NCI-H2227 treated with DMSO at 0.1 percent for 48 hours (cell line): ENCODE measurements at regions not wholly inside any gene's neighbourhood (a gene's known extent, or its start where the extent isn't known, plus 50 kb on each side); places are given as distances from the start of the nearest gene placed in this dataset.
"Not testable (repeated sequence)": the region's sequence is repeated elsewhere in the genome, so short reads cannot be mapped to it uniquely, and the experiment has no call there.

Experiments used
- DNase-seq: peaks from one replicate; lab custom pipeline; 2025; lab: John Stamatoyannopoulos, UW

DNA sequence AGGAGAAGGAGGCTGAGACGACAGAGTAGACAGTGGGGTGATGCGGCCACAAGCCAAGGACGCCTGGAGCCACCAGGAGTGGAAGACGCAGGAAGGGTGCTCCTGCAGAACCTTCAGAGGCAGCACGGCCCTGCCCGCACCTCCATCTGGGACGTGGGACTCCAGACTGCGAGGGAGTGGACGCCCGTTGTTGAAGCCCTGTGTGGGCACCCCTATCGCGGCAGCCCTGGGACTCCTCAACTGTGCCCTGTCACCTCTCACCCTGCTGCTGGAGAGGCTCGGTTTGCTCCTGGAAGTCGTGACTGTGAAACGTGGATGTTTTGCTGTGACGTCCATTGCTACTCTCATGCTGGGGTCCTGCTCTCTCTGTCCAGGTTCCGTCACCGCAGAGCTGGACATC, 100.6 kb upstream of the LRPAP1 start:
- DNase-seq = not testable (repeated sequence)

DNA sequence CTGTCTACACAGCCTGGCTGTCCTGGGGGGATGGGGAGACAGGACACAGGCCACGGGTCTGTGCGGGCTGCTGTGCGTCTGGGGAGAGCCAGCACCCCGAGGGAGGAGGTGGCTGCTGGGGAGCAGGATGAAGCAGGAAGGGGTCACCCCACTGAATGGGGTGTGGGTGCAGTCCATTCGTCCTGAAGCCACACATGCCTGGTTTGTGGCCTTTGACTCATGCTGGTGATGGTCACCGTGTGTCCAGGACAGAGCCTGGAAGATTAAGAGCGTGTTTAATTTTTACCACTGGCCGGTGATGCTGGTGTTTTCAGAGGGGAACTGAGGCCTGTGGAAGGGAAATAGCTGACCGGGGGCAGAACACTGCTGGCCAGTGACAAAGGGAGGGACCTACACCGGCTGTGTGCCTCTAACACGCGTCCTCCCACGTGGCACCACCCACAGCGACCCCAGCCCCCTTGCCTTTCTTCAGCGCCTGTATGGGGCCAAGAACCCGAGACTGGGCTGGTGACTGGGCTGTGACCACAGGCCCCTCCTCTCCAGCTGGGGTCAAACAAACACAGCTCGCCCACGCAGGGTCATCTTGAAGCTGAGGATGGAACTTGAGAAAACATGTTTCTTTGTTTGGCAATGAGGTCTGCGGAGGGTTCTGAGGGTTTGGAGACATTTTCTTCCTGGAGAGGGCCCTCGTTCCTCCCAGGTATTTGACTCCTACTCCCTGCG, 99.5 kb upstream of the LRPAP1 start:
- DNase-seq = not testable (repeated sequence)

DNA sequence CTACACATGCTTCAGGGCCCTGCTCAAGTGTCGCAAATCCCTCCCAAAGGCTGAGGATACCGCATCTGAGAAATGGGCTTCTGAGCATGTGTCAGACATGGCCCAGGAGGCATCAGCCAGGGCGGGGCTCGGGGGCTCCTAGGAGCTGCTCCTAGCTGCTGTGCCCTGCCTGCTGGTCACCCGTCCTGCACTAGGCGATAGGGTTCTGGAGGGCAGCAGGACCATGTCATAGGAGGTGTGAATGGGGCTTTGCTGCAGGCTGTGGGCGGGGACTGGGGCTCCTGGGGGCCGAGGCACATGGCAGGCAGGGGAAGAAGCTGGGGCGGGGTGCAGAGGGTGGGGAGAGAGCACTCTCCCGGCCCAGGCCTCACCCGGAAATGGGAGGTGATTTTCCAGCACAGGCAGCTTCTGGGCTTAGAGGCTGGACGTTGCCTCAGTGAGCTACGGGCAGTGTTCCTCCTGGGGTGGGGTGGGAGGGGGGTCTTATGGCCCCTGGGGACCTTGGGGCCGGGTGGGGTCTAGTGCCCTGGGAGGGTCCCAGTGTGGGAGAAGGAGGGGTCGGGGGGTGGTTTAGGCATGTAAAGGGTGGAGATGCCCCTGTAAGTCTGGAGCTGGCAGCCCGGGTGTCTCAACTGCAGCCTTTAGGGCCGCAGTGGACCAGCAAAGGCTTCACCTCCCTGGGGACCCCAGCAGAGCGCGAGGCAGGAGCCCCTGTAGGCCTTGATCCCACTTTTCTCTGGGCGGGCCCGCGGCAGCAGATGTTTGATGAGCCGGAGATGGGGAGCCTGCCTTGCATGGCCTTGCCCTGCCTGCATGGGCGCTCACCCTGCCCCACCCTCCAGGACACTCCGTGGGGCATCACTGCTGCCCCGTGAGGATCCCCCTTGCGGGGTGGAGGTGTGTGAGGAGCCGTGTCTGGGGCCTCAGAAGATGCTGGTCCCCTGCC, 98.6 kb upstream of the LRPAP1 start:
- no peak for DNase-seq

DNA sequence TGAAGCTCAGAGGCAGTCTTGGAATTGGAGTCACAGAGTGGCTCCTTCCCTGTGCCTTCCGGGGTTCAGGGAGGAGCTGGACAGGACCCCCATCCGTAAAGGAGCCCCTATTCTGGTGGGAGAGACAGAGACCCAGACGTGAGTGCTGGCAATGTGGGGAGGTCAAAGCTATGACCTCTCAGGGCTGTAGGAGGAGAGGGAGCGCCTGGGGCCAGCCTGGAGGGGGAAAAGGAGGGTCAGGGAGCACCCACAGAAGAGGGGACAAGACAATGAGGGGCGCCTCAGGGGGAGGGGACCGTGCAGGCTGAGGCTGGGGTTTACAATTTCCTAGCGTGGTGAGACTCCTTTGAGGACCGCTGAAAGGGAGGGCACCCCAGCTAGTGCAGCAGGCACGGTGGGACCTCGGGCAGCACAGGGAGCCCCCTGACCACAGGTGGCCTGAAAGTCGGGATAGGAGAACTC, 97.9 kb upstream of the LRPAP1 start:
- DNase-seq = no peak

DNA sequence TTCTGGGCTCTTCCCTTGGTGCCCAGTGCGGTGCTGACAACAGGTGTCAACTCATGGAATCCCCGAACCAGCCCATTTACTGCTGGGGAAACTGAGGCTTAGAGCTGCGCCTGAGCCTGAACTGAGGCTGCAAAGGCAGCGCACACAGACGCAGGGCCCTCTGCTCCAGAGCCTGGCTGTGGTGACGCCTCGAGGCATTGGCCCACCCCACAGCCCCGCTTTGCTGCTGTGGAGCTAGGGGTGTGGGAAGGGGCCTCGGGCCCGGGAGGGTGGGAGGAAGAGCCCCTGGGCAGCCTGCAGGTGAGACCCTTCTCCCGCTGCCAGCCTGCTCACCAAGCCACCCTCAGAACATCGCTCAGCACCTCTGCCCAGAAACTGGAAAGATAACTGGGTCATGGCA, 97.4 kb upstream of the LRPAP1 start:
- no peak for DNase-seq

DNA sequence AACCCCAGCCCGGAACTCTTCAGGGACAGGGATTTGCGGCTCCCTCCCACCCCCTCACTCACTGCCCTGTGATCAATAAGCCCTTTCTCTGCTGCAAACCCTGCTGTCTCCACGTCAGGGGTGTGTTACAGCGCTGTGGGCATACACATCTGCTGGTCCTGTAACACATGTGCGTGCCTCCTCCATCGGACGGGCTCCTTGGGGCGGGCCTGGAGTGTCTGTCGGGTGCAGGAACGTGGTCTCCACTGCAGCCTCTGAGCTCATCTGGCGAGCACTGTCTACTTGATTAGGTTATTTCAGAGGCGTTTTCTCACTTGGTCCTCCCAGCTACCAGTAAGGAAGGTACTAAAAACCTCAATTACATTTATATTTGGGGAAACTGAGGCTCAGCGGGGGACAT, 97.0 kb upstream of the LRPAP1 start:
- DNase-seq = not testable (repeated sequence)

DNA sequence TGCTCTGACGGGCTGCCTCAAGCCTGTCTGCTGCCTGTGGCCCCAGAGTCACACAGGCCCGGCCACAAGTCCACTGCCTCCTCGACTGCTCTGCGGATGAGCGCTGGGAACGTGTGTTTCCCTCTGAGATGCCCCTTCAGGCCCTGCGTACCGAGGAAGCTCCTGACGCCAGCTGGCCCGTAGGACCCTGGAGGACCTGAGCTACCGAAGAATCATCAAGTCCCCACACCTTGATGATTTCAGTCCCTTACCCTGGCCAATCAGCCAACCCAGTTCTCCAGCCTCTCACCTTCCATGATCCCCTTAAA, 96.6 kb upstream of the LRPAP1 start:
- no peak for DNase-seq

DNA sequence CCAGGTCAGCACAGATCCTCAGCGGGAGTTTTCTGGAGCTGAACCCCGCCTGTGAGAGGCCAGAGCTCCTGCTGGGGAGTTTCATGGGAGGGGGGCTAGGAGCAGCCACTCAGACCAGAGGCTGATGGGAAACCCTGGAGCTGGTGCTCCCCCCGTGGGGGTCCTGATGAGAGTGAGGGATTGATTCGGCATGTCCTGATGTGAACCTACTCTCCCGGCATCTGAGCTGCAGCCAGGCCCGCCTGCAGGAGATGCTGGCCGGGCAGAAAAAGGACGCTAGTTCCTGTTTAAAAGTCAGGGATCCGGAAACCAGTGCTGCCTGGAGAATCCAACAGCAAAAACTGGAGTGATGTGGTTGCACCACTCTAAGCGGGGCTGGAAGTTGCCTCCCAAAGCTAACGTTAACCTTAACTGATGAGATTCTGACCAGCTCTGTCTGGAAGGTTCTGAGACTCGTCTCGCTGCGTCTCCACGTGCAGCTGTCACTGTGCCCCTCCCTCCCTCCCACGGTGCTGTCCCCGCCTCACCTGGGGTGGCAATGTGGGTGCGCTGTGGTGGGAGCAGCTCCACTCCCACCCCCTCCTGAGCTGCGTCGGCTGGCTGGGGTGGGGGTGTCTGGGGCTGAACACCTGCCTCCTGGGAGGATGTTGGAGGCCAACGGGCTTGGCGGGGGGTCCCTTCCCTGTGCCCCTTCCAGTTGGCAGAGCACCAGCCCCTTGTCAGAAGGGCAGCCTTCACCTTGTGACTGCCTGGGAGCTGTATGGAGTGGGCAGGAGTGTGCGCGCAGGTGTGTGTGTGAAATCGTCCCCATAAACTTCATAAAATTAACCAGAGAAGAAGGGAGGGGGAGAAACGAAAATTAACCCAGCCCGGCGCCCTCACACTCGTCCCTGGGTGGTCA, 96.0 kb upstream of the LRPAP1 start:
- DNase-seq = not testable (repeated sequence)

DNA sequence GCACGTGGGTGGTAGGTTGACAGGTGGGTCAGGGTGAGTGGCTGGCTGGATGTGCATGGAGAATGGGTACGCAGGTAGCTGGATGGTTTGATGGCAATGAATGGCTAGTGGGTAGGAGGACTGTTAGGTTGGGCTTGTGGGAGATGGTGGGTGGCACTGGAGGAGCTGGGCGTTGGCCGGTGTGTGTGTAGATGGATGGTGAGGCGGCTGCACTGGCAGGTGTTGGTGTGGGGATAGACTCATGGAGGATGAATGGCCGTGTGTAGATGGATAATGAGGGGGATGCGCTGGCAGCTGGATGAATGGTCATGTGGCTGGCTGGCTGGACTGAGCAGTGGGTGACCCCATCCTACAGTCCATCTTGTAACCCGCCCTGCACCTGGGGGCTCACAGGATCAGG, 95.2 kb upstream of the LRPAP1 start:
- DNase-seq = not testable (repeated sequence)

DNA sequence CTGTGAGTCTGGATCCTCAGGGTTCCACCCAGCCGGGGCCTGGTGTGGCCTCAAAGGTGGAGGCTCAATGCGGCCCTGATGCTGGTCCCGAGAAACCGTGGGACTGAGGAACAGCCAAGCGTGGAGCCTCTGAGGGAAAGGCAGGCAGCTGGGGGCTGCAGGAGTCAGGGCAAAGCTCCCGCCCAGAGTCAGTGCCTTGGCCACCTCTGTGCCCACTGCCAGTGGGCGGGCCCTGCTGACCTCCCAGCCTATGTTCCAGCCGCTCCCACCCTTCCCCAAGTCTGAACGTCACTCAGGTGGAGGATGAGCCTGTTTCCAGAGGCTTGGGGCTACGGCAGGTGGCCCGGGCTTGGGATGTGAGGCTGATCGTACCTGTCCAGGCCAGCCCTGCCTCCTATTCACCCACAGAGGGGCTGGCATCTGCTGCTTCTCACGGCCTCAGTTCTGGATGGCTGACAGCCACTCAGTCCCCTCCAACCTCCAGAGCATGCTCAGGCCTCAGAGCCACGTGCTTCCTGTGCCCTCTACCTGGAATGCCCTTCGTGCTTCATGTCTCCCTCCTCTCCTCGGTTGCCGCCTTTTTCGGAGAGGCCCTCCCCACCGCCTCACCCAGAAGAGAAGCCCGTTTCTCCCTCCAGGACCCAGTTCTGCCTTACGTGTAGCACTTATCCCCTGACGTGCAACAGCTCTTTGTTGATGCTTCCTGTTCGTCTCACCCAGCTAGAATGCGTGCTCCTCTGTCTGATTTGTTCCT, 94.1 kb upstream of the LRPAP1 start:
- not testable (repeated sequence) for DNase-seq

DNA sequence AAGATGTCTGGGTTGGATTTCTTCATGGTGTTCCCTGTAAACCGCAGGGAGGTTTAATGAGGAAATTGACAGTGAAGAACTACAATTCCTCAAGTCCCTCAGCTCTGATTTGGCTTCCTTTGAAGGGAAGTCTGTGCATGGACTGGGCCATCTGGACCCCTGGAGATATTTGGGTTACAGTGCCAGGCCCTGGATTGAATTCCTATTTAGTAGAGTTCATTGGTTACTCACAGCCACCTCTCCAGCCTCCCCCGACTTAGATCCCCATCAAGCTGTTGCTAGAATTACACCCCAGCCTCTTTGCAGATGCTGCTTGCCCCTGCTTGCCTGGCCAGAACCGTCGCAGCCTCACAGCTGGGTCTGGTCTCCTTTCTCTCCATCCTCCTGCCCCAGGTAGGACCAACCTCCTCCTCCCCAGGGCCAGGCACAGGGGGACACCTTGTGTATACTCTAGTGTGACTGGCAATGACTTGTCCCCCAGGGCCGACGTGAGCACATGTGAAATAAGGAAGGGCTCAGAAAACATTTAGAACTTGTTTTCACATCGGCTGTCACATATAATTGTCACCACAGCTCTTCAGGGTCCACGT, 93.2 kb upstream of the LRPAP1 start:
- DNase-seq = not testable (repeated sequence)

DNA sequence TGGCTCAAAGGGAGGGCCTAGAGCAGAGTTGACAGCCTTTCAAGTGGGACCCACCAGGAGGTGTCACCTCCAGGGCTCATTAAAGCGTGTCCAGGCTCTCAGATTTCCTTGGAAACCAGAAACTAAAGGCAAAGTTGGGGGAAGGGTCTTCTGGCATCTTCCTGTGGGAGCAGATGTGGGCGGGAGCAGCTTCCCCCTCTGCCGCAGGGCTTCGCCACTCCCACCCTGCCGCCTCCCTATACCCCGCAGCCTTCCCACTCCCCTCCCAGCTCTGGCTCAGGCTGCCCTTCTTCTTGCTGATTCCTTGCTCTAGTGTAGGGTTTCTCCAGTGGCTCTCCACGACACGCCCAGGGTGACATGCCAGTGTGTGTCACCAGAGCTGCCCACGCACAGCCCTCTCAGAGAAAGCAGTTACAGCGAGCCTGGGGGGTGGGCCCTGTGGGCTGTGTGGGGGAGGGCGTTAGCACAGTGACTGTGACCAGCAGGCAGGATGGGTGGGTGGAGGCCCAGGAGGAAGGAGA, 91.6 kb upstream of the LRPAP1 start:
- not testable (repeated sequence) for DNase-seq

DNA sequence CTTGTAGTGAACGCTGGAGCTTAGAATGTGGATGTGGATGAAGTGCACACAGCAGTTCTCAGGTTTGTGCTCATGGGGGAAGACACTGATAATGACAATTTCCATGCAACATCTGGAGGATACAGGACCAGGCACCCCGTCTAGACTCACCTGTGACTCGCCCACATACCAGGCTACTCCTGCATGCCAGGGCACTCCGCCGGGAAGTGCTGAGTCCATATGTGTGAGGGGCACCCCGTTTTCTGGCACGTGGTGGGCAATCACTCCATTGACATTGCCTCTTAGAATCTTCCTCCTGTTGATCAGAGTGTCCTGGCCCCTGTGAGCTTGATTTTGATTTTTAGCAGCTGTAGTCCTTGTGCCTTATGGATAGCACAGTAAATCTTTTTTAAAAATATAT, 90.9 kb upstream of the LRPAP1 start:
- no peak for DNase-seq

DNA sequence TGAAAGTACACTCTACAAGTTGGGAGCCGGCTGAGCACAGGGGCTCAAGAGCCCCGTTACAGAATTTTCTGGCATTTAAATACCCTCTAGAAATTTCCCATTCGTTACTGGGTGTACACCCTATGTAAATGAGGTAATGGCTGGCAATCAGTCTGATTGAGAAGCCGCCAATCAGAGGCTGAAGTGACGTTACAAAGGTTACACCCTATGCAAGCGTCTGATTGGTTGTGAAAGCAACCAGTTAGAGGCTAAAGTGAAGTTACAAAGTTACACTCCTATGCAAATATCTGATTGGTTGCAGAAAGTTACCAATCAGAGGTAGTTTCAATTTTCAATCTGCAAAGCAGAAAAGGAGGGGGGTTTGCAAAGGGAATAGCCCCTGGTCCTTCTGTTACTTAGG, 88.1 kb upstream of the LRPAP1 start:
- not testable (repeated sequence) for DNase-seq

DNA sequence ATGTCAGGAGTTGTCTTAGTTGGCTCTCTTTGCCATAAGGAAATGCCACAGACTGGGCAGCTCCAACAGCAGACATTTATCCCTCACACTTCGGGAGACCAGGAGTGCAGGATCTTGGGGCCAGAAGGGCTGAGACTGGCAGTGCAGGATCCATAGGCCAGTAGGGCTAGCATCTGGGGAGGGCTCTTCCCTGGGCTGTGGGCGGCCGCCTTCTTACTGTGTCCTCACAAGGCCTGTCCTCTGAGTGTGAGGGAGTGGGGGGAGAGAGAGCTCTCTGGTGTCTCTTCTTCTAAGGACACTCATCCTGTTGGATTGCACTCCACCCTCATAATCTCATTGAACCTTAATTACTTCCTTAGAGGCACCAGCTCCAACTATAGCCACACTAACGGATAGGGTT, 87.5 kb upstream of the LRPAP1 start:
- not testable (repeated sequence) for DNase-seq

DNA sequence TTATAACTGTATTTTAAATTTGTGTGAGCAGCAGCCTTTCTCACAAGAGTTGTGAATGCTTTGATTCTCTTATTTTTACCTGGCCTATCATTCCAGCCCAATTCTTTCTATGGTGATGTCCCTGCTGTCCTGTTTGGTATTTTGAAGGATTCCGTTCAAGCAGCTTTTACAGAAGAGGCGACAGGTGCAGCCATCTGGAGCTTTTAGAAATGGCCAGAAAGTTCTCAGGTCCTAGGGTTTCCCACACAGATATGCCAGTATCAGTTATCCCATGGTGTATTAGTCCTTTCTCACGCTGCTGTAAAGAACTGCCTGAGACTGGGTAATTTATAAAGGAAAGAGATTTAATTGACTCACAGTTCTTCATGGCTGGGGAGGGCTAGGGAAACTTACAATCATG, 86.1 kb upstream of the LRPAP1 start:
- DNase-seq = not testable (repeated sequence)

DNA sequence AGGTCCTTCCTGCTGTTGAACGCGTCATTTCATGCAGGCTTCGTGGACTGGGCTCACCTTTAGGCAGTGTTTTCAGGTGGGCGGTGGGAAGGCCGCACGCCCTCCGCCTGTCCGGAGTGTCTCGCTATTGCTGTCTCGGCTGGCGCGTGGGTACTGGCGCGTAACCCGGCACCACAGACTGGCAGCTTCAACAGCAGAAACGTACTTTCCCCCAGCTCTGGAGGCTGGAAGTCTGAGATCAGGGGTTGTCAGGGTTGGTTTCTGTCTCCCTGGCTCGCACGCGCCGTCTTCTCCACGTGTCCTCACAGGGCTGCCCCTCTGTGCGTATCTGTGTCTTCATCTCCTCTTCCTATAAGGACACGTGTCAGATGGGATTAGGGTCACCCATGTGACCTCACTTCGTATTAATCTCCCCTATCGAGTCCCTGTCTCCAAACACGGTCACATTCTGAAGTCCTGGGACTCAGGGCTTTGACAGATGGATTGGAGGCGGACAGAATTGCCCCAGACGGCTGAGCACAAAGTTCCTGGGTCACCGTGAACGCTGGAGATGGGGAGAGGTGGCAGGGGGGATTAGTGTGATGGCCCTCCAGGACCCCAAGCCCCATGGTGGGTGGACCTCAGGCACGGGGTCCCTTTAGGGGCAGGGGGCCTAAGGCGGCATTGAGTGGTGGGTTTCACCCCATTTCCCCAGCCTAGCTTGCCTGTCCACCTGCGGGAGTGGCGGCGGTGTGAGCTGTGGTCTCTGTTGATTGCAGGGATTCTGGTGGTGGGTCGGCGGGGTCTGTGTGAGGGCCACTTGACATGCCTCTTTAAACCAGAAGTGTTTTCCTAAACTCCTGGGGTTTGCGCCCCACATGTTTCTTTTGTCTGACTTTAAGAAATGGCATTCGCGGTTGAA, 83.4 kb upstream of the LRPAP1 start:
- no peak for DNase-seq

DNA sequence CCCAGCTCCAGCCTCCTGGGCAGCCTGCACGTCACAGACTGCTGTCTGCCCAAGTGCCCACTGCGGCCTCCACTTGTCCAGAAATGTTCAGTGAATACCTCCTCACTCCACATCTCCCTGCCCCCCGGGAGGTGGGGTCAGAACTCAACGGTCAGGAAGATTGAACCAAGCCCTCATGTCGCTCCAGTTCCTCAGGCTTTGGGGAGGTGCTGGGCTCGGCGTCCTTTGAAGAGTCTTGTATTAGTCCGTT, 82.4 kb upstream of the LRPAP1 start:
- no peak for DNase-seq

DNA sequence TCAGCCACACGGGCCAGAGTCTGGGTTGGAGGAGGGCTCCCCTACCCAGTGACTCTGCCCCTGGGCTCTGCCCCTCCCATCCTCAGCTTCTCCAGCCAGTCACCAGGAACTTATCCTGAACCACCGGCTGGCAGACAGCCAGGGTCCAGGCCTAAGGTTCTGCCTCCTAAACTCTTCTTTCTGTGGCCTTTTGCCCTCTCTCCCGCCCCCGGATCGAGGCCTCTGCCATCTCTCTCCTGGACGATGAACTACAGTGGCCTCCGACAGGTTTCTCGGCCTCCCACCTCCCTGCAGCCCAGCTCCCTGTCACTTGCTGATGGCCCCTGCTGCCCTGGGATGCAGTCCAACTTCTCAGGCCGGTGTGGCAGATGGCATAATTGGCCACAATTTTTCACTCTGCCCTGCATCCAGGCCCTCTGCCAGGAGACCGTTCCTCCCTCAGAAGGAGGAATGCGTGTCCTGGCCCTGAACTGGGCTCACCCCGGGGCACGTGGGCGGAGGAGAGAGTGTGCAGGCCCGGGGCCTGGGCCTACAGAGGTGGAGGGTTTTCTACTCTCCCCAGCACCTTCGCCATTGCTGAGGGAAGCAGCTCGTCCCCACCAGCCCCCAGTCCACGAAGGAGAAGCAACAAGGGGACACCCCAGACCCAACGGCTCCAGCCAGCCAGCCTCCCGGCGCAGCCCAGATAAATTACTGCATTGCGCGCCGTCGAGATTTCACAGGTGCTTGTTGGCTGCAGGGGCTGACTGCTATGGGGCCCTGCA, 81.9 kb upstream of the LRPAP1 start:
- no peak for DNase-seq
